NCI-H2081 treated with DMSO at 0.1 percent for 48 hours (cell line): ENCODE measurements at regions not wholly inside any gene's neighbourhood (a gene's known extent, or its start where the extent isn't known, plus 50 kb on each side); places are given as distances from the start of the nearest gene placed in this dataset.

Source experiments
- DNase-seq: peaks from one replicate; lab custom pipeline; 2025; lab: John Stamatoyannopoulos, UW

- DNase-seq = no peak
Observed at GRCh38 chr9:11323457-11323856, 710.7 kb upstream of the PTPRD start.

- no peak for DNase-seq
Observed at GRCh38 chr9:11326231-11326630, 713.4 kb upstream of the PTPRD start.

GRCh38 chr9:11328326-11328725 lies 715.5 kb upstream of the PTPRD start:
- DNase-seq = no peak

- DNase-seq = no peak
Observed at GRCh38 chr9:11335011-11335410, 722.2 kb upstream of the PTPRD start.

GRCh38 chr9:11338130-11338529 lies 725.3 kb upstream of the PTPRD start:
- DNase-seq = no peak

GRCh38 chr9:11340654-11341053 lies 727.9 kb upstream of the PTPRD start:
- no peak for DNase-seq

GRCh38 chr9:11347437-11347836 lies 734.6 kb upstream of the PTPRD start:
- no peak for DNase-seq

- no peak for DNase-seq
Observed at GRCh38 chr9:11348366-11348765, 735.6 kb upstream of the PTPRD start.

- no peak for DNase-seq
Observed at GRCh38 chr9:11349187-11349586, 736.4 kb upstream of the PTPRD start.

GRCh38 chr9:11352612-11353011 lies 739.8 kb upstream of the PTPRD start:
- peak; percentile 47 for DNase-seq

GRCh38 chr9:11356067-11356466 lies 743.3 kb upstream of the PTPRD start:
- no peak for DNase-seq

GRCh38 chr9:11366585-11367129 lies 753.9 kb upstream of the PTPRD start:
- no peak for DNase-seq

- DNase-seq = no peak
Observed at GRCh38 chr9:11374926-11375325, 762.1 kb upstream of the PTPRD start.

GRCh38 chr9:11402621-11403020 lies 789.8 kb upstream of the PTPRD start:
- no peak for DNase-seq

- no peak for DNase-seq
Observed at GRCh38 chr9:11414241-11414640, 801.4 kb upstream of the PTPRD start.

GRCh38 chr9:11417782-11418181 lies 805.0 kb upstream of the PTPRD start:
- DNase-seq = no peak

GRCh38 chr9:11431490-11431889 lies 818.7 kb upstream of the PTPRD start:
- DNase-seq = no peak

GRCh38 chr9:11432361-11432760 lies 819.6 kb upstream of the PTPRD start:
- DNase-seq = no peak

GRCh38 chr9:11443631-11444030 lies 830.8 kb upstream of the PTPRD start:
- no peak for DNase-seq

- no peak for DNase-seq
Observed at GRCh38 chr9:11457825-11458790, 845.3 kb upstream of the PTPRD start.

- no peak for DNase-seq
Observed at GRCh38 chr9:11469745-11470144, 856.9 kb upstream of the PTPRD start.

- DNase-seq = no peak
Observed at GRCh38 chr9:11471321-11471720, 858.5 kb upstream of the PTPRD start.

- DNase-seq = no peak
Observed at GRCh38 chr9:11500780-11501179, 888.0 kb upstream of the PTPRD start.

- DNase-seq = no peak
Observed at GRCh38 chr9:11506980-11507379, 894.2 kb upstream of the PTPRD start.
